Glutamatergic neuron (in vitro differentiated cells): ENCODE measurements at regions not wholly inside any gene's neighbourhood (a gene's known extent, or its start where the extent isn't known, plus 50 kb on each side); places are given as distances from the start of the nearest gene placed in this dataset.
A peak's percentile ranks its signal among the peaks of the same experiment; 100 is the strongest.

Source experiments
- DNase-seq: peaks from one replicate; pipeline ENCODE4 v3.0.0; 2022
- H3K27ac Mint-ChIP-seq: one replicate; pipeline ENCODE4 v1.8.0; 2020; ENCODE audit warnings: mild to moderate bottlenecking, mixed read lengths, inconsistent platforms; ENCODE audit not compliant: unreplicated experiment
- H3K27me3 Mint-ChIP-seq: one replicate; pipeline ENCODE4 v1.8.0; 2020; ENCODE audit warnings: mild to moderate bottlenecking, moderate library complexity, mixed read lengths, inconsistent platforms; ENCODE audit not compliant: unreplicated experiment
- H3K36me3 Mint-ChIP-seq: one replicate; pipeline ENCODE4 v1.8.0; 2020; ENCODE audit warnings: mild to moderate bottlenecking, mixed read lengths, inconsistent platforms; ENCODE audit not compliant: unreplicated experiment
- H3K4me1 Mint-ChIP-seq: one replicate; pipeline ENCODE4 v1.8.0; 2020; ENCODE audit warnings: mild to moderate bottlenecking, low read depth, mixed read lengths, inconsistent platforms; ENCODE audit not compliant: unreplicated experiment
- H3K4me3 Mint-ChIP-seq: one replicate; pipeline ENCODE4 v1.8.0; 2020; ENCODE audit warnings: mild to moderate bottlenecking, mixed read lengths, inconsistent platforms; ENCODE audit not compliant: unreplicated experiment
- H3K9me3 Mint-ChIP-seq: one replicate; pipeline ENCODE4 v1.8.0; 2020; ENCODE audit warnings: mild to moderate bottlenecking, moderate library complexity, mixed read lengths, inconsistent platforms; ENCODE audit not compliant: unreplicated experiment
- TF ChIP-seq, protein P1 (sequence below): fragments of 200-600 bp; sonication (generic); IDR thresholded peaks from one replicate; pipeline ENCODE4 v1.5.0; 2021; ENCODE audit not compliant: partially characterized antibody, unreplicated experiment

DNA sequence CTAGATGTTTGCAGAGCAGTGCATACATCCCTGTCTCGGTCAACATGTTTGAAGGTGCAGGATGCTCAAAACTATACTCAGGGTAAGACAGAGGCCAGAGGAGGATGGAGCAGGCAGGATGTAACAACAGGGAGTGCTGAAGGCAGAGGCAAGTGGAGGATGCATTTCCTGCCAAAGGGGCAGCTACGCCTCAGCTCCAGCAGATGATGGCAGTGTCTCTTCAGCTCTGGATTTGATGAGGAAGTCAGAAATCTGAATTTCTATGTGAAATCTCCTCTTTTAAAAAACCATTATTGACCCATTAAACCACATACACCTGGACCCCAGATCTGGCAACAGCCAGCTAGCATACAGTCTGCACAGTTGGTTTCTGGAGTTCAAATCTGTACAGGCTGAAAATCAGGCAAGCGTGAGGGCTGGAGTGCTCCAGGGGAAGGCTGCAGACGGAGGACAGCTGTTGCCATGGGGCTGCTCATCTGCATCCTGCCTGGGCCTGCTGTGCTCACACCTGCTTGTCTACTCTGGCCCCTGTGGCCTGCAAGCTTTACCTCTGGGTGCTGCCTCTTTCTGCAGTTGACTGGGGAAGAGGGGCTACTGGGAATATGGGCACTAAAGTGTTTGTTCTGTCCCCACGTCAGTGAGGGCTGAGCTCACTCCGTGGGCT is 152.9 kb upstream of the SLC28A3 start:
- no peaks in the 10 kb centered on the region for H3K36me3 Mint-ChIP-seq
- H3K9me3 Mint-ChIP-seq, result peaks cover 3% of the 10 kb centered on the region
- H3K4me3 Mint-ChIP-seq, result peak overlapping the region; percentile 70
- TF ChIP-seq, protein P1, sequence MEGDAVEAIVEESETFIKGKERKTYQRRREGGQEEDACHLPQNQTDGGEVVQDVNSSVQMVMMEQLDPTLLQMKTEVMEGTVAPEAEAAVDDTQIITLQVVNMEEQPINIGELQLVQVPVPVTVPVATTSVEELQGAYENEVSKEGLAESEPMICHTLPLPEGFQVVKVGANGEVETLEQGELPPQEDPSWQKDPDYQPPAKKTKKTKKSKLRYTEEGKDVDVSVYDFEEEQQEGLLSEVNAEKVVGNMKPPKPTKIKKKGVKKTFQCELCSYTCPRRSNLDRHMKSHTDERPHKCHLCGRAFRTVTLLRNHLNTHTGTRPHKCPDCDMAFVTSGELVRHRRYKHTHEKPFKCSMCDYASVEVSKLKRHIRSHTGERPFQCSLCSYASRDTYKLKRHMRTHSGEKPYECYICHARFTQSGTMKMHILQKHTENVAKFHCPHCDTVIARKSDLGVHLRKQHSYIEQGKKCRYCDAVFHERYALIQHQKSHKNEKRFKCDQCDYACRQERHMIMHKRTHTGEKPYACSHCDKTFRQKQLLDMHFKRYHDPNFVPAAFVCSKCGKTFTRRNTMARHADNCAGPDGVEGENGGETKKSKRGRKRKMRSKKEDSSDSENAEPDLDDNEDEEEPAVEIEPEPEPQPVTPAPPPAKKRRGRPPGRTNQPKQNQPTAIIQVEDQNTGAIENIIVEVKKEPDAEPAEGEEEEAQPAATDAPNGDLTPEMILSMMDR, result no peak
- peaks cover 21% of the 10 kb centered on the region for H3K4me1 Mint-ChIP-seq
- peaks cover 7% of the 10 kb centered on the region for H3K27me3 Mint-ChIP-seq
- DNase-seq, result peak; percentile 61
- peak overlapping the region; percentile 81 for H3K27ac Mint-ChIP-seq

DNA sequence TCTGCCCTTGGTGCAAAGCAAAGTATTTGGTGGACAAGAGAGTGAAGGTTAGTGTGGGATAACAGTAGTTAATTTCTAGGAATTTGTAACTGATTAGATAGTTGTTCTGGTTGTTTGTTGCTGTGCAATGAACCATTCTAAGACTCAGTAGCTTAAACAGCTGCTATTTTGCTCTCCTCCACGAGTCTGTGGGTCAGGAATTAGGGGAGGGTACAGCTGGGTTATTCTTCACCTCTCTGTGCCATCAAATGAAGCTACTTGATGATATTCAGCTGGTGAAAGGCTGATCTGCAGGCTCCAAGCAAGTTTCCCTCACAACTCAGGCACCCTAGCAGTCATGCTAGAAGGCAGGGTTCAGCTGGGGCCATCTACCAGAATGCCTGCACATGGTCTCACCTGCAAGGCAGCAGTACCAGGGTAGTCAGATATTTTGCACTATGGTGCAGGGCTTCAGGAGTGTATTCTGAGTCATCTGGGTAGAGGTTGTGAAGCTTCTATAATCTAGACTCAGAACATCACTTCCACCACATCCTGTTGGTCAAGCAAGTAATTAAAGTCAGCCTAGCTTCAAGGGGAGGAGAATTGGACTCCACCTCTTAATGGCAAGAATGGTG is 159.5 kb upstream of the SLC28A3 start:
- Mint-ChIP-seq H3K4me3 (no peak overlapping the region), H3K4me1 (no peaks in the 10 kb centered on the region), H3K27ac (no peak overlapping the region), H3K9me3 (no peaks in the 10 kb centered on the region), H3K27me3 (no peaks in the 10 kb centered on the region), H3K36me3 (no peaks in the 10 kb centered on the region)
- TF ChIP-seq, protein P1, result no peak
- no peak for DNase-seq

DNA sequence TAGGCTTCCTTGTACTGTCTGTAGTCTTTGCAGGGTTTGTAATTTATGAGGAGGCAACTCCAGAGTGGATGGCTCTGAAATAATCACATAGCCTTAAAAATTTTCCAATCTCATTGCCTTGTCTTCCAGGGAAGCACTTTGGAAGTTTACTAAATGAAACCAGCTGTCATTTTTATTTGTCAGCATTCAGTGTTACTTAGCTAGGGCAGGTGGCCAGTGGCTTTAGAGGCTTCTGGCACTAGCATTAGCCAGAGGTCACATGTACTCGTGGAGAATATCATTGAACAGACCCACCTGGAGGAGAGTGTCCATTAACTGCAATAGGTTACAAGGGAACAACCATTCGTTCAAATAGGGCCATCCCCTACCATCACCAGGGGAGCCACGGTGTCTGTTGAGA is 160.3 kb upstream of the SLC28A3 start:
- Mint-ChIP-seq H3K4me3 (no peak overlapping the region), H3K36me3 (no peaks in the 10 kb centered on the region), H3K27ac (no peak overlapping the region), H3K27me3 (no peaks in the 10 kb centered on the region), H3K9me3 (no peaks in the 10 kb centered on the region), H3K4me1 (no peaks in the 10 kb centered on the region)
- DNase-seq, result no peak
- TF ChIP-seq, protein P1, result no peak

DNA sequence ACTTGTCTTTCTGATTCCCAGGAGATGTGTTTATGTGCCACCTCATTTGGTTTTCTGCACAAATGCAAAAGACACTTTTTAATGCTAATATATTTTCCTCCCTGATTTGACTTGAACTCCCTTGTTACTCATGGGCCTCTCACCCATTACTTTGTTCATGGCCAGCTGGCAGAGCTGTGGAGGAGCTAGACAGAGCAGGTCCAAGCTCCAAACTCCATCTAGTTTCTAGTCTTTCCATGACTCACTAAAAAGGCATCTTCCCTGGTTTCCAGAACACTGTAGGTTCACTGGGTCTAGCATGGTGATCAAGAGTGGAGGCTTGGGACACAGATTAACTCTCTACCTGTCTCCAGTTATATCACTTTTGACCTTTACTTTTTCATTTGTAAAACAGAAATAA is 161.0 kb upstream of the SLC28A3 start:
- Mint-ChIP-seq H3K4me3 (no peak overlapping the region), H3K9me3 (no peaks in the 10 kb centered on the region), H3K27ac (no peak overlapping the region), H3K4me1 (no peaks in the 10 kb centered on the region), H3K36me3 (peaks cover 4% of the 10 kb centered on the region), H3K27me3 (no peaks in the 10 kb centered on the region)
- no peak for DNase-seq
- TF ChIP-seq, protein P1, result no peak

DNA sequence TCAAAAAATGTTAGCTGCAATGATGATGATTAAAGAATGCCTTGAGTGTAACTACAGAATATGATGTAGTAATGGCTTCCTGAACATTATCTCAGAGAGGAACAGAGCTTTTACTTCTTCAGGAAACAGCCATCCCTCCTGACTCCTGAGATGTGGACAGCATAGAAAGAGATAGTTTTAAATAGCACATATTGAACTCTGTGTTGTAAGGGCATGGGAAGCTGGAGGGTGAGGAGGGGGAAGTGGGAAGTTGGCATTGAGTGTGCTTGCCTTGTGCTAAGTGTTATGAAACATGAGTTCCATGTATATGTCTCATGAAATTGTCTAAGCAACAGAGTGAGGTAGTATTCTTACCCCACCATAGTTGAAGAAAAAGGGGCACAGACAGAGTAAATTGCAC is 161.5 kb upstream of the SLC28A3 start:
- H3K4me3 Mint-ChIP-seq, result no peak overlapping the region
- TF ChIP-seq, protein P1, result no peak
- H3K27ac Mint-ChIP-seq, result no peak overlapping the region
- H3K36me3 Mint-ChIP-seq, result peaks cover 4% of the 10 kb centered on the region
- no peaks in the 10 kb centered on the region for H3K4me1 Mint-ChIP-seq
- DNase-seq, result no peak
- H3K9me3 Mint-ChIP-seq, result no peaks in the 10 kb centered on the region
- H3K27me3 Mint-ChIP-seq, result no peaks in the 10 kb centered on the region
